ENCODE measurements at regions not wholly inside any gene's neighbourhood (a gene's known extent, or its start where the extent isn't known, plus 50 kb on each side); places are given as distances from the start of the nearest gene placed in this dataset.

DNA sequence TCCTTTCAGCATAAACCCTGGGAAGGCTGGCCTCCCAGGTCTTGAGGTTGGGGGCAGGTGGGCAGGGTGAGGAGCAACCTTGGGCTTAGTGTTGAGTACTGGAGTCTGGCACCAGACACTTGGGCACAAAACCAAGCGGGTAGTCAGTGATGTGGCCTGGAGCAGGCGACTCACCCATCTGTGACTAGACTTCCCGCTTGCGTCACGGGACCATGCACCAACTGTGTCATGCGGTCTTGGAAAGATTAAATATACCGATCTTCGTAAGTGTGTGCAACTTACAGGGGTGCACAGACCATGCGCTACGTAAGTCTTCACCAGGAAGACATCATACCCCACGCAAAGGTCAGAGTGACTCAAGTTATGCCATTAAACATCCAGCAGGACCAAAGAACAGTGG is 304.4 kb upstream of the IRX4 start:
- no peaks in the 10 kb centered on the region for H3K36me3 Mint-ChIP-seq (ENCODE audit: low read depth)
- H3K27ac Mint-ChIP-seq: no peak overlapping the region
- no peaks in the 10 kb centered on the region for H3K4me1 Mint-ChIP-seq (ENCODE audit: low read depth)
- H3K4me3 Mint-ChIP-seq: no peak overlapping the region
- H3K9me3 Mint-ChIP-seq: no peaks in the 10 kb centered on the region
- H3K27me3 Mint-ChIP-seq (ENCODE audit: low read depth): no peaks in the 10 kb centered on the region

- H3K4me3 Mint-ChIP-seq: no peak overlapping the region
- H3K4me1 Mint-ChIP-seq (ENCODE audit: low read depth): no peaks in the 10 kb centered on the region
- H3K27me3 Mint-ChIP-seq (ENCODE audit: low read depth): no peaks in the 10 kb centered on the region
- no peaks in the 10 kb centered on the region for H3K9me3 Mint-ChIP-seq
- H3K36me3 Mint-ChIP-seq (ENCODE audit: low read depth): no peaks in the 10 kb centered on the region
- H3K27ac Mint-ChIP-seq: no peak overlapping the region
Observed at GRCh38 chr5:2186472-2187015, 303.8 kb upstream of the IRX4 start.

DNA sequence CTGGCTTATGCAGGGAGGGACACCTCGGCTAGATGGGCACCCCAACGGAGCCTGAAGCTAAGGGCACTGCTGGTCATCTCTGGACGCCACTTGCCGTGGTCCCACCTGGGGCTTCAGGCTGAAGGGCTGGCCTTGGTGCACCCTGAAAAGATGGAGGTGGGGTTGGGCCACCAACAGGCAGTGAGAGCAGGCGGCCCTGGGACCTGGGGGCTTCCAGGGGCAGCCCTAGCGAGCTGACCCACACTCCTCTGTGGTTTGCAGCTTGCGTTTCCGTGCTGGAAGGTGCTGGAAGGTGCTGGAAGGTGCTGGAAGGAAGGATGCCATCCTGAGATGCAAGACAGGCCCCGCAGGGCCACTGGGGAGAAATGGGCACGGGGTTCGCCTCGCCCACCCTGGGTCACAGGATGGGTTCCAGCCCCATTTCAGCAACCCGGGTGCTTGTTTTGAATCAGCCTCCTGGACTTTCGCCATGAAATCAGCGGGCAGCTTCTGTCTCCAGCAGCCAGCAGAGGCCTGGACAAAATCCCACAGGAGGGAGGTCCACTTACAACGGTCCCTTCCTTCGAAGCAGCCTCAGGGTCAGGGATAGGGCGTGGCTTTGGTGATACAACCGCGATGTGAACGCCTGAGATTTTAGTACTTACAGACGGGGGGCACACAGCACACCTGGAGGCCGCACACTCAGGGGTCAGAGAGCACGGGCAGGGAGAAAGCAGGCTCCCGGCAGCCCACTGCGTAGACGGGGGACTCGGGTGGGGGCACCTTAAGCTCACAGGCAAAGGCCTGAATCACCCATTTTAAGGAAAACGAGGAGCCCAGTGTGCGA is 303.1 kb upstream of the IRX4 start:
- Mint-ChIP-seq H3K9me3 (no peaks in the 10 kb centered on the region), H3K4me1 (ENCODE audit: low read depth) (no peaks in the 10 kb centered on the region), H3K27me3 (ENCODE audit: low read depth) (no peaks in the 10 kb centered on the region), H3K36me3 (ENCODE audit: low read depth) (no peaks in the 10 kb centered on the region), H3K27ac (no peak overlapping the region), H3K4me3 (no peak overlapping the region)

DNA sequence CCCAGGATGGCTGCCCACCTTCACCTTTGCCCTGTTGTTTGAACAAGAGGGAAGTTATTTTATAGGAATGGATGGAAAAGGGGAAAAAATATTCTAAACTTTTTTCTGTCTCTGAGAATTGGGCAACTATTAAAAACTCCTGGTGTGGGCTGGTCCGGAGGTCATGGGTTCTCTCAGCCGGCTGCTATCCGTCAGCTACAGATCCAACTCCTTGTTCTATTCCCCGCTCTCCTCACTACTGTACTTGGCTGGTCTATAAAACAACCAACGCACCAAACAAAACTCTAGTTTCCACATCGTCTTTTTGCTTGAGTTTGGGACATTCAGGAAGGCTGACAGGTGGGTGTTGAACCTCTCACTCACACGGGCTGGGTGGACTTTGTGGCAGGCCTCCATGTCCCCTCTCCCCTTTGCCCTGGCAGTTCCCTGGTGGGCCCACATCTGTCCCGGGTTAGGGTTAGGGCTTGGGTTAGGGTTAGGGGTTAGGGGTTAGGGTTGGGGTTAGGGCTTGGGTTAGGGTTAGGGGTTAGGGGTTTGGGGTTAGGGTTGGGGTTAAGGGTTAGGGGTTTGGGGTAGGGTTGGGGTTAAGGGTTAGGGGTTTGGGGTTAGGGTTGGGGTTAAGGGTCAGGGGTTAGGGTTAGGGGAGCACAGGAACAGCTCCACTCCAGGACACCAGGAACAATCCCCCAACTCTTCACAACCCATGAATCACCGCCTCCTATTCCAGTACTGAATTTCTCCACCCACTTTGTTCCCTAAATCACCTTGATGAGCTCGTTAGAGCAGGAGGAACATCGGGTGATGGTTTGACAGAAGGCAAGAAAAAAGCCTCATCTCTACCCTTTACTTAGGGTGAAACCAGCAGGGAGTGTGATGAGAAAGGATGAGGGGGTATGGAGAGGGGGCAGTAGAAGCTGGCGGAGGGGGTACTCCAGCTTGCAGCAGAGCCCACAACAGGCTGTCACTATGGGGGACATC is 302.1 kb upstream of the IRX4 start:
- no peak overlapping the region for H3K4me3 Mint-ChIP-seq
- no peak overlapping the region for H3K27ac Mint-ChIP-seq
- H3K4me1 Mint-ChIP-seq (ENCODE audit: low read depth): no peaks in the 10 kb centered on the region
- no peaks in the 10 kb centered on the region for H3K27me3 Mint-ChIP-seq (ENCODE audit: low read depth)
- H3K9me3 Mint-ChIP-seq: no peaks in the 10 kb centered on the region
- H3K36me3 Mint-ChIP-seq (ENCODE audit: low read depth): no peaks in the 10 kb centered on the region

DNA sequence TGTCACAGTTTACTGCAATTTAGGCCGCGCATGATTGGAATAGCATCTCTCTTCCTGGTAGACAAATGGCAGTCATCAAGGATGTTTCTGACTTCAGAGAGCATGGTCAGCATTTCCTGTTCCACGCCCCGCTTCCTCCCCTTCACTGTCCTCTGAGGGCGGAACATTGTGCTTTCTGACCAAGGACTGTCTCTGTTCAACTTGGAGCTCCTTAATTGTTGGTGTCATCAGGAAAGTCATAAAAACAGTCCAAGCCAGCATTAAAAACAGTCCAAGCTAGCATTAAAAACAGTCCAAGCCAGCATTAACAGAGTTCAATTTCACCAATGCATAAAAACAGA is 301.3 kb upstream of the IRX4 start:
- H3K36me3 Mint-ChIP-seq (ENCODE audit: low read depth): no peaks in the 10 kb centered on the region
- H3K4me1 Mint-ChIP-seq (ENCODE audit: low read depth): no peaks in the 10 kb centered on the region
- no peaks in the 10 kb centered on the region for H3K9me3 Mint-ChIP-seq
- H3K27ac Mint-ChIP-seq: no peak overlapping the region
- no peak overlapping the region for H3K4me3 Mint-ChIP-seq
- no peaks in the 10 kb centered on the region for H3K27me3 Mint-ChIP-seq (ENCODE audit: low read depth)

DNA sequence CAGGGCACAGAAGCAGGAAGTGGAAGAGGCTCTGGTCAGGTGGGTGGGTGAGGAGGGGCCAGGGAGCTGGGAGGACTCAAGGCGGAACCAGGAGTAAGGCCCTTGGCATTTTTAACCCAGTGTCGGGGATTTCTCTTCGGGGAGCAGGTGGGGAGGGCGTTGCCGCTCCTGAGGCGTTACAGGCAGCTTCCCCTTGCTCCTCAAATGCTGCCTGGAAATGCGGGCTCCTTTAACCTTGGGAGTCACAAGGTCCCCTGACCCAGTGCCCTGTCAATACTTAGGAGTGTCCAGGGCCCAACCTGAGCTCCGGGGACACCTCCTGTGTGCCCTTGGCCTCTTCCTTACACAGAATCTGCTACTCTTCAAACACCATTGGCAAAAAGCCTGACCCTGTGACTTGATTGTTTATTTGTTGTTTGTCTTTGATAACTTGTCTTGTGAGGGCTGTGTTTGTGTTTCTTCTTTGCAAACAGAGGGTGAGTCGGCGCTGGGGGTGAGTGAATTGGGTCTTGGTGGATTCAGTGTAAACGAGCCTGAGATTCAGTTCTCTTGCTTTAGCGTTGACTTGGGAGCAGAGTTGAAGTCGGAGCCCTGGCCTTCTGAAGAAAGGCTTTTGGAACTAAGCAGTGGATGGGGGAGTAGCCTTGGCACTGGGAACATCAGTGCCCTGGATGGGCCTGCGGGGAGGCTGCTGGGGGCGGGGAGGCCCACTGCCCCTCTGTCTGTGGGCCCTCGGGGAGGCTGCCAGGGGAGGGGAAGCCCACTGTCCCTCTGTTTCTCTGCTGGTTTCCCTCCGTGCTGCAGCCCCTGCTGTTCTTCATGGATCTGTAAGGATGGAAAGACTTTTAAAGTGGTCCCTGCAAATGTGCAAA is 300.7 kb upstream of the IRX4 start:
- Mint-ChIP-seq H3K4me3 (no peak overlapping the region), H3K27me3 (ENCODE audit: low read depth) (no peaks in the 10 kb centered on the region), H3K36me3 (ENCODE audit: low read depth) (no peaks in the 10 kb centered on the region), H3K27ac (no peak overlapping the region), H3K9me3 (no peaks in the 10 kb centered on the region), H3K4me1 (ENCODE audit: low read depth) (no peaks in the 10 kb centered on the region)

- Mint-ChIP-seq H3K9me3 (no peaks in the 10 kb centered on the region), H3K4me1 (ENCODE audit: low read depth) (no peaks in the 10 kb centered on the region), H3K27me3 (ENCODE audit: low read depth) (no peaks in the 10 kb centered on the region), H3K27ac (no peak overlapping the region), H3K4me3 (no peak overlapping the region), H3K36me3 (ENCODE audit: low read depth) (no peaks in the 10 kb centered on the region)
Observed at GRCh38 chr5:2182020-2182419, 299.3 kb upstream of the IRX4 start.

DNA sequence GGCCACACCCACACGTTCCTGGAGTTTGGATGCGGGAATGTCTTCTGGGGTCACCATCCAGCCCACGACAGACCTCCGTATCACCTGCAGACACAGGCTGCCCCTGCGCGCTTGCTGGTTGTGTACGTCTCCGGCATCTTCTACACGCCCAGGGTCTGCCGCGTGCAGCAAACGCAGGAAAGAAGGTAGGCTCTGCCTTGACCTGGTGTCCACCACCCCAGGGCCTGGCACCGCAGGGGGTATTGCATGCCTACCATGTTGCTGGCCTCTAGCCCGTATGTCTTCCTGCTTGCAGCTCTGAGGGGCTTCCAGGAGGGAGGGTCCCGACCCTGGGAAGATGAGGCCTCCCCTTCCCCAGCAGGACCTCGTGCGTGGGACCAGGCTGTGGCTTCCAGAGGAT is 298.8 kb upstream of the IRX4 start:
- no peaks in the 10 kb centered on the region for H3K9me3 Mint-ChIP-seq
- H3K4me1 Mint-ChIP-seq (ENCODE audit: low read depth): no peaks in the 10 kb centered on the region
- no peak overlapping the region for H3K27ac Mint-ChIP-seq
- no peak overlapping the region for H3K4me3 Mint-ChIP-seq
- no peaks in the 10 kb centered on the region for H3K27me3 Mint-ChIP-seq (ENCODE audit: low read depth)
- H3K36me3 Mint-ChIP-seq (ENCODE audit: low read depth): no peaks in the 10 kb centered on the region

DNA sequence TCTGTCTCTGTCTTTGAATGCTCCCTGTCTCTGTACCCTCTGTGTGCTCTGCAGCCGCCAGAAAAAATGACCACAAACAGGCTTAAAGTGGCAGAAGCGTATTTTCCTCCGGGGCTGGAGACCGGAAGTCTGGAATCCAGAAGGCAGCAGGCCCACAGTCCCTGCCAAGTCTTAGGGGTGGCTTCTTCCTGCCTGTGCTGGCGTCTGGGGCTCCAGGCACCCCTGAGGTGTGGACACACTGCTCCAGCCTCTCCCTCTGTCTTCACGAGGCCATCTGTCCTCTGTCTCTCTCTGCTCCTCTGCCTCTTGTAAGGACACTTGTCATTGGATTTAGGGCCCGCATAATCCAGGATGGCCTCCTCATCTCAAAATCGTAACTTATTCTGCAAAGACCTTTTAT is 298.4 kb upstream of the IRX4 start:
- Mint-ChIP-seq H3K36me3 (ENCODE audit: low read depth) (no peaks in the 10 kb centered on the region), H3K9me3 (no peaks in the 10 kb centered on the region), H3K4me1 (ENCODE audit: low read depth) (no peaks in the 10 kb centered on the region), H3K27ac (no peak overlapping the region), H3K27me3 (ENCODE audit: low read depth) (no peaks in the 10 kb centered on the region), H3K4me3 (no peak overlapping the region)

- H3K4me1 Mint-ChIP-seq (ENCODE audit: low read depth): no peaks in the 10 kb centered on the region
- H3K9me3 Mint-ChIP-seq: no peaks in the 10 kb centered on the region
- no peak overlapping the region for H3K4me3 Mint-ChIP-seq
- H3K36me3 Mint-ChIP-seq (ENCODE audit: low read depth): no peaks in the 10 kb centered on the region
- H3K27ac Mint-ChIP-seq: no peak overlapping the region
- no peaks in the 10 kb centered on the region for H3K27me3 Mint-ChIP-seq (ENCODE audit: low read depth)
Observed at GRCh38 chr5:2180456-2180855, 297.7 kb upstream of the IRX4 start.

- Mint-ChIP-seq H3K4me3 (no peak overlapping the region), H3K27ac (no peak overlapping the region), H3K36me3 (ENCODE audit: low read depth) (no peaks in the 10 kb centered on the region), H3K27me3 (ENCODE audit: low read depth) (no peaks in the 10 kb centered on the region), H3K4me1 (ENCODE audit: low read depth) (no peaks in the 10 kb centered on the region), H3K9me3 (no peaks in the 10 kb centered on the region)
Observed at GRCh38 chr5:2179861-2180260, 297.1 kb upstream of the IRX4 start.

- Mint-ChIP-seq H3K27ac (no peak overlapping the region), H3K9me3 (no peaks in the 10 kb centered on the region), H3K27me3 (ENCODE audit: low read depth) (no peaks in the 10 kb centered on the region), H3K4me1 (ENCODE audit: low read depth) (no peaks in the 10 kb centered on the region), H3K36me3 (ENCODE audit: low read depth) (no peaks in the 10 kb centered on the region), H3K4me3 (no peak overlapping the region)
Observed at GRCh38 chr5:2178528-2178927, 295.8 kb upstream of the IRX4 start.

GRCh38 chr5:2178071-2178477 is 295.3 kb upstream of the IRX4 start:
- H3K36me3 Mint-ChIP-seq (ENCODE audit: low read depth): no peaks in the 10 kb centered on the region
- H3K9me3 Mint-ChIP-seq: no peaks in the 10 kb centered on the region
- H3K4me3 Mint-ChIP-seq: no peak overlapping the region
- H3K4me1 Mint-ChIP-seq (ENCODE audit: low read depth): no peaks in the 10 kb centered on the region
- peaks cover 4% of the 10 kb centered on the region for H3K27me3 Mint-ChIP-seq (ENCODE audit: low read depth)
- no peak overlapping the region for H3K27ac Mint-ChIP-seq

- Mint-ChIP-seq H3K4me3 (no peak overlapping the region), H3K9me3 (no peaks in the 10 kb centered on the region), H3K4me1 (ENCODE audit: low read depth) (no peaks in the 10 kb centered on the region), H3K36me3 (ENCODE audit: low read depth) (no peaks in the 10 kb centered on the region), H3K27ac (no peak overlapping the region), H3K27me3 (ENCODE audit: low read depth) (peaks cover 5% of the 10 kb centered on the region)
Observed at GRCh38 chr5:2177244-2177643, 294.5 kb upstream of the IRX4 start.

Measured in T-helper 1 cell treated with Interleukin-12 subunit alpha and Interleukin-12 subunit beta and Interleukin-4 antibody, amounts not matched to agents 30 μg/mL and 1 μg/mL, for 36 hours (primary cell).